Thyroid gland (tissue), 4 donors: ENCODE measurements at regions not wholly inside any gene's neighbourhood (a gene's known extent, or its start where the extent isn't known, plus 50 kb on each side); places are given as distances from the start of the nearest gene placed in this dataset.

Experiments
- DNase-seq, 2 donors: peaks; one replicate each; pipeline ENCODE4 v3.0.0-alpha.2; 2019
- H3K27ac ChIP-seq, 3 donors: fragments of 200-600 bp; sonication (generic); 1 replicate in 2 of 3; 2 replicates in 1 of 3; pipeline ENCODE4 v1.5.1; 2016 to 2019; ENCODE audit warnings: mild to moderate bottlenecking in 1 of 3, moderate library complexity in 1 of 3
- H3K27me3 ChIP-seq: fragments of 200-600 bp; sonication (generic); one replicate; pipeline ENCODE4 v1.5.1; 2019
- H3K36me3 ChIP-seq, 2 donors: fragments of 200-600 bp; sonication (generic); one replicate each; pipeline ENCODE4 v1.5.1; 2016 to 2019
- H3K4me1 ChIP-seq, 2 donors: fragments of 200-600 bp; sonication (generic); one replicate each; pipeline ENCODE4 v1.5.1; 2017 to 2019
- H3K4me3 ChIP-seq, 3 donors: fragments of 200-600 bp; sonication (generic); replicated peaks in 1 of 3; 1 replicate in 2 of 3; 2 replicates in 1 of 3; pipeline ENCODE4 v1.5.1; 2016; ENCODE audit warnings: mild to moderate bottlenecking in 1 of 3
- H3K9me3 ChIP-seq: fragments of 200-600 bp; sonication (generic); one replicate; pipeline ENCODE4 v1.5.1; 2017
- POLR2A ChIP-seq, 2 donors: fragments of 450-650 bp; IDR thresholded peaks; one replicate each; pipeline ENCODE4 v1.6.1; 2017; ENCODE audit warnings: antibody characterized with exemption in 2 of 2, mild to moderate bottlenecking in 2 of 2, moderate library complexity in 1 of 2
- WGBS, 2 donors: methylation state at CpG; one replicate each; pipeline ENCODE4 v1.1.5; 2017; 5-methylcytosine and 5-hydroxymethylcytosine counted together
- intact Hi-C: fragments of 100-400 bp; cut with DNase I; formaldehyde crosslinking; loops from one replicate; pipeline ENCODE4 v1.15.1; 2023
- TF ChIP-seq, protein P1 (sequence below), 6 experiments: fragments of 200-600 bp in 3 of 6; fragments of 450-650 bp in 3 of 6; sonication (generic) in 3 of 6; IDR thresholded peaks; one replicate each; pipeline ENCODE4 v1.5.1; 2016 to 2019; ENCODE audit warnings: antibody characterized with exemption in 6 of 6, mild to moderate bottlenecking in 2 of 6, inconsistent platforms in 1 of 6, moderate library complexity in 1 of 6

DNA sequence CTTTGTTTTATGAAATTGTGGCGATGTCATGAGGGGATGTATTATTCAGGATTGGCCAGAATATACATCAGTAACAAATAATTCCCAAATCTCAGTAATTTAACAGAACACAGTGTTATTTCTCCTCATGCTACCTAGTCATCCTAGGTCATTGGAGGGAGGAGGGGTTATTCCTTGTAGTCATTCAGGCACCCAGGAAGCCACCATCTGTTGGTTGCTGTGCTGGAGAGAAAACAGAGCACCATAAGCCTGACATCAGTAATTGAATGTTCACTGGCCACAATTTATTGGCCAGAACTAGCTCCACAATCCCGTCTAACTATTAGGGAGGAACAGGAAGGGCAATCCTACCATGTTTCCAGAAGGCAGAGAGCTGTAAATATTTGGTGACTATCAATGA is 303.5 kb upstream of the CELF4 start:
- WGBS, 2 donors = 80 to 82% methylated on average over 2 of the region's 2 CpGs
- no peaks in the 10 kb centered on the region for H3K4me1 ChIP-seq
- DNase-seq = no peak
- no peaks in the 10 kb centered on the region for H3K9me3 ChIP-seq
- TF ChIP-seq, protein P1, sequence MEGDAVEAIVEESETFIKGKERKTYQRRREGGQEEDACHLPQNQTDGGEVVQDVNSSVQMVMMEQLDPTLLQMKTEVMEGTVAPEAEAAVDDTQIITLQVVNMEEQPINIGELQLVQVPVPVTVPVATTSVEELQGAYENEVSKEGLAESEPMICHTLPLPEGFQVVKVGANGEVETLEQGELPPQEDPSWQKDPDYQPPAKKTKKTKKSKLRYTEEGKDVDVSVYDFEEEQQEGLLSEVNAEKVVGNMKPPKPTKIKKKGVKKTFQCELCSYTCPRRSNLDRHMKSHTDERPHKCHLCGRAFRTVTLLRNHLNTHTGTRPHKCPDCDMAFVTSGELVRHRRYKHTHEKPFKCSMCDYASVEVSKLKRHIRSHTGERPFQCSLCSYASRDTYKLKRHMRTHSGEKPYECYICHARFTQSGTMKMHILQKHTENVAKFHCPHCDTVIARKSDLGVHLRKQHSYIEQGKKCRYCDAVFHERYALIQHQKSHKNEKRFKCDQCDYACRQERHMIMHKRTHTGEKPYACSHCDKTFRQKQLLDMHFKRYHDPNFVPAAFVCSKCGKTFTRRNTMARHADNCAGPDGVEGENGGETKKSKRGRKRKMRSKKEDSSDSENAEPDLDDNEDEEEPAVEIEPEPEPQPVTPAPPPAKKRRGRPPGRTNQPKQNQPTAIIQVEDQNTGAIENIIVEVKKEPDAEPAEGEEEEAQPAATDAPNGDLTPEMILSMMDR (IDR thresholded peaks at IDR 0.05) = no peak
- no peak for TF ChIP-seq POLR2A (IDR thresholded peaks at IDR 0.05)
- H3K36me3 ChIP-seq = no peaks in the 10 kb centered on the region
- intact Hi-C loops = no loop called here
- H3K27me3 ChIP-seq = no peaks in the 10 kb centered on the region
- H3K27ac ChIP-seq = no peak overlapping the region
- no peak overlapping the region for H3K4me3 ChIP-seq

DNA sequence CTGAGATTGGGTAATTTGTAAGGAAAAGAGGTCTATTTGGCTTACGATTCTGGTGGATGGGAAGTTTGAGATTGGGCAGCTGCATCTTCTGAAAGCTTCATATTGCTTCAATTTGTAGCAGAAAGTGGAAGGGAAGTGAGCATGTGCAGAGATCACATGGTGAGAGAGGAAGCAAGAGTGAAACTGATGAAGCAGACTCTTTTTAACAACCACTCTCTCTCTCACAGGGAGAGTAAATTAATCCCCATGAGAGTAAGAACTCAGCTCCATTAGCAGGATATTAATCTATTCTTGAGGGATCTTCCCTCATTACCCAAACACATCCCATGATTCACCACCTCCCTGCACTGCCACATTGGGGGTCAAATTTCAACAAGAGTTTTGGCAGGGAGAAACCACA is 298.5 kb upstream of the CELF4 start:
- H3K27ac ChIP-seq = no peak overlapping the region
- DNase-seq = no peak
- H3K4me3 ChIP-seq = no peak overlapping the region
- TF ChIP-seq, protein P1 (IDR thresholded peaks at IDR 0.05) = no peak
- TF ChIP-seq POLR2A (IDR thresholded peaks at IDR 0.05) = no peak
- H3K9me3 ChIP-seq = no peaks in the 10 kb centered on the region
- intact Hi-C loops = no loop called here
- 85 to 94% methylated on average over 1 of the region's 1 CpG for WGBS, 2 donors
- H3K36me3 ChIP-seq = no peaks in the 10 kb centered on the region
- no peaks in the 10 kb centered on the region for H3K4me1 ChIP-seq
- no peaks in the 10 kb centered on the region for H3K27me3 ChIP-seq

GRCh38 chr18:37861981-37862380 is 296.4 kb upstream of the CELF4 start:
- intact Hi-C loops = no loop called here

GRCh38 chr18:37854396-37854795 is 288.8 kb upstream of the CELF4 start:
- WGBS, 2 donors = 78 to 85% methylated on average over 3 of the region's 3 CpGs
- Histone ChIP-seq H3K4me3 (no peak overlapping the region), H3K36me3 (no peaks in the 10 kb centered on the region), H3K4me1 (no peaks in the 10 kb centered on the region), H3K27me3 (no peaks in the 10 kb centered on the region), H3K9me3 (no peaks in the 10 kb centered on the region), H3K27ac (no peak overlapping the region)
- TF ChIP-seq POLR2A (IDR thresholded peaks at IDR 0.05) = no peak
- TF ChIP-seq, protein P1 (IDR thresholded peaks at IDR 0.05) = no peak
- no peak for DNase-seq
- intact Hi-C loops = no loop called here

More at GRCh38 chr18:37861981-37862380, 296.4 kb upstream of the CELF4 start:
- DNase-seq = no peak
- TF ChIP-seq, protein P1 (IDR thresholded peaks at IDR 0.05) = no peak
- TF ChIP-seq POLR2A (IDR thresholded peaks at IDR 0.05) = no peak
- Histone ChIP-seq H3K36me3 (no peaks in the 10 kb centered on the region), H3K4me1 (no peaks in the 10 kb centered on the region), H3K27ac (no peak overlapping the region), H3K4me3 (no peak overlapping the region), H3K9me3 (no peaks in the 10 kb centered on the region), H3K27me3 (no peaks in the 10 kb centered on the region)
- WGBS, 2 donors = 65% methylated on average over 2 of the region's 2 CpGs; no CpG with 5 or more reads in 1 of the 2 donors

- WGBS, 2 donors = 58 to 90% methylated on average over 3 of the region's 3 CpGs
- no peaks in the 10 kb centered on the region for H3K36me3 ChIP-seq
- no peak for TF ChIP-seq POLR2A (IDR thresholded peaks at IDR 0.05)
- TF ChIP-seq, protein P1 (IDR thresholded peaks at IDR 0.05) = no peak
- no peak for DNase-seq
- no peaks in the 10 kb centered on the region for H3K27me3 ChIP-seq
- no peaks in the 10 kb centered on the region for H3K4me1 ChIP-seq
- no peak overlapping the region for H3K4me3 ChIP-seq
- no peaks in the 10 kb centered on the region for H3K9me3 ChIP-seq
- intact Hi-C loops = no loop called here
- H3K27ac ChIP-seq = no peak overlapping the region
These were observed 288.1 kb upstream of the CELF4 start for GRCh38 chr18:37853706-37854105.
